IPS DF 19.7 (cell line): ENCODE measurements at regions not wholly inside any gene's neighbourhood (a gene's known extent, or its start where the extent isn't known, plus 50 kb on each side); places are given as distances from the start of the nearest gene placed in this dataset.
"Not testable (repeated sequence)": the region's sequence is repeated elsewhere in the genome, so short reads cannot be mapped to it uniquely, and the experiment has no call there.

Source experiments
- DNase-seq: peaks from one replicate; pipeline ENCODE4 v3.0.0-alpha.2; 2013; ENCODE audit warnings: low read depth, low spot score

DNA sequence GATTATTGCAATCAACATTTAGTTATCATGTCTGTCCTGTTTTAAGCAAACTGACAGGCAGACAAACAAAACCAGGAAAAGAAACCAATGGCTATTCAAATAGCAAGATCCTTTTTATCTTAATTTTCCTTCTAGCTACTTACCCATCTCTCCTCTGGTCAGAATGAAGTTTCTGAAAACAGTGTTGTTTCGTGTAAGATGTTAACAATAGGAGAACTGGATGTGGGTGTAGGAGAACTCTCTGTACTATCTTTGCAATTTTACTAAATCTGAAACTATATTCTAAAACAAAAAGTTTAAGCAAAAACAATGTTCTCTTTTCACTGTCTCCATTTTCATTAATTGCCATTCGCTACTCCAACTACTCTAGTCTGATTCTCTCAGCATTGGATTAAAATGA, 726.4 kb downstream of the ZNF385D start:
- DNase-seq, result no peak

DNA sequence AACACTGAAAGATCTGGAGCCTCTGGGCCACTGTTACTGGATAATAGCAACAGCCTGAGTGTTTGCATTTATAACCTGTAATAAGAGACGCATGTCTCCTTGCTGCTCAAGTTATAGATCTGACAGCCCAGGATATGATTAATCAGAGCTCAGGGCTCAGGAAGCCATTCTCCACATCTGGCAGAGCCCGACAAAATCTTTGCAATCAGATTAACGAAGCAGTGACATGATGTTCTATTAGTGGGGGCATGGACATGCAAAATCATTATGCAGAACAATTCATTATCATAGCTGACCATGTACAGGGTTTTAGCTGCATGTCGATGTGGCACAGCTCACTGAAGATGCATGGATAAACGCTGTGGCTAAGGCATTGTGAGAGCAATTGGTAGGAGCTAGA, 730.3 kb downstream of the ZNF385D start:
- no peak for DNase-seq

DNA sequence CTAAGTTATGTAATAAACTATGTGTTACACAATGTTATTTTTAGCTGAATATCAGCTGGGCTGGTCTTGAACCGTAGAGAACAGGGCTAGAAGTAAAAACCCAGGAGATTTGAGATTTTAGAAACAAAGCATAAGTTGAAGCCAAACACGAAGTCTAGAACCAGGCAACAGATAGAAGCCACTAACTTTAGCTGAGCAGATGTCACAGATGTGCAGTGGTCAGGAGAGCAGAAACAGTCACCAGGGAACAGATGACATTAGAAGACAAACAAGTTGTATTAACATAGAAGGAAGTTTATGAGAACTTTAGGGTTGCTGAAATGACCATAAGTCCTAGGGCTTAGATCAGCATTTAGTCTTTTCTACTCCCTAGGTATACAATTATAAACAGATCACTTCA, 731.0 kb downstream of the ZNF385D start:
- DNase-seq, result no peak

DNA sequence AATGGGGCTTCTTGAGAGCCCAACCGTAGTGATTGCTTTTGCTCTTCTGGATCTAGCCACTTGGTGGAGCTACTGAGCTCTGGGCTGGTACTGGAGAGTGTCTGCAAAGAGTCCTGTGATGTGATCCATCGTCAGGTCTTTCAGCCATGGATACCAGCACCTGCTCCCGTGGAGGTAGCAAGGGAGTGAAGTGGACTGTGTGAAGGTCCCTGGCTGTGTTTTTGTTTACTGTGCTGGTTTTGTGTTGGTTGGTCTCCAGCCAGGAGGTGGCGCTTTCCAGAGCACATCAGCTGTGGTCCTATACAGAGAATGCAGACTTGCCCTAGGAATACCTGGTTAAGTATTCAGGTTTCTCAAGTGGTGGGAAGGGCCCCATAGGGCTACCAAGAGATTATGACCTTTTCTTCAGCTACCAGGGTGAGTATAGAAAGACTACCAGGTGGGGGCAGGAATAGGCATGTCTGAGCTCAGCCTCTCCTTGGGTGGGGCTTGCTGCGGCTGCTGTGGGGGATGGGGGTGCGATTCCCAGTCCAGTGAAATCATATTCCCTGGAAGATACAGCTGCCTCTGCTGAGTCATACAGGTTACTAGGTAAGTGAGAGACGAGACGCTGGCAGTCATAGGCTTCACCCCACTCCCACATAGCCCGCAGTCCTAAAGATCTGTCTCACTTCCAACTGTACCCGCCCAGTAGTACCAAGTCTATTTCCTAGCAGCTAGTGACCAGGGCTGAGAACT, 733.7 kb downstream of the ZNF385D start:
- DNase-seq, result peak; percentile 40

DNA sequence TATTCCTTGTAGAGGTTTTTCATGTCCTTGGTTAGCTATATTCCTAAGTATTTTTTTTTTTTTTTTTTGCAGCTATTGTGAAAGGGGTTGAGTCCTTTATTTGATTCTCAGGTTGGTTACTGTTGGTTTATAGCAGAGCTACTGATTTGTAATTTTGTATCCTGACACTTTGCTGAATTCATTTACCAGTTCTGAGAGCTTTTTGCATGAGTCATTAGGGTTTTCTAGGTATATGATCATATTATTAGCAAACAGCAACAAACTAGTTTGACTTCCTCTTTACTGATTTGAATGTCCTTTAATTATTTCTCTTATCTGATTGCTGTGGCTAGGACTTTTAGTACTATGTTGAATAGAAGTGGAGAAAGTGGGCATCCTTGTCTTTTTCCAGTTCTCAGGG, 737.4 kb downstream of the ZNF385D start:
- no peak for DNase-seq

DNA sequence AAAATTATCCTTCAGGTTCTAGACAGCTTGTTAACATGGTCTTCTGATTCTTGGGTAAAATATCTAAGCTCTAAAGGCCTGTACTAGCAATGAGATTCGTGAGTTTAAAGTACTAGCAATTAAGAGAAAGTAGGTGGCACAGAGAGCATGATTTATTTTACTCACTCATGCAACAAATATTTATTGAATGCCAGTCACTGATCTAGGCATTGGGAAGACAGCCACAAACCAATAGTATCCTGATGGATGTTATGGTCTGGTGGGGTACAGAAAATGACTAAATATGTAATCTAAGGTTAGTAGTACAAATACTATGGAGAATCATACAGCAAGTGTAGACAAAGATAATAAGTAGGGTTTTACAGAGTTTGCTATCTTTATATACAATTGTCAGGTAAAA, 751.3 kb downstream of the ZNF385D start:
- DNase-seq, result no peak

DNA sequence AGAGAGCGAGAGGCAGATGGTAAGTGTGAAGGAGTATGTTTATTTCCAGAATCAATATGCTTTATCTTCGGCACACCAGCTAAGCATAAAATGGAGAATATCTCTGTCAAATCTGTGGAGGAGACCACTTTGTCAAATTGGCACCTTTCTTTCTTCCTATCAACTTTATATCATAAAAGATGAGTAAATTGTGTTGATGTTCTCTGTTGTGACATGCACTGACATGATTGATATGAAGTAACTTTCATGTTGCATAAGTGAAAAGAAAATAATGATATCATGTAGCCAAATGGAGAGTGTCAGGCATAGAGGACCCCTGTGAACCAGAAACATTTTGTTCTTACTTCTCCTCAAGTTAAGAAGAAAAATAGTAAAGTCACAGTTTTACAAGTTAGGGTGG, 753.8 kb downstream of the ZNF385D start:
- no peak for DNase-seq

DNA sequence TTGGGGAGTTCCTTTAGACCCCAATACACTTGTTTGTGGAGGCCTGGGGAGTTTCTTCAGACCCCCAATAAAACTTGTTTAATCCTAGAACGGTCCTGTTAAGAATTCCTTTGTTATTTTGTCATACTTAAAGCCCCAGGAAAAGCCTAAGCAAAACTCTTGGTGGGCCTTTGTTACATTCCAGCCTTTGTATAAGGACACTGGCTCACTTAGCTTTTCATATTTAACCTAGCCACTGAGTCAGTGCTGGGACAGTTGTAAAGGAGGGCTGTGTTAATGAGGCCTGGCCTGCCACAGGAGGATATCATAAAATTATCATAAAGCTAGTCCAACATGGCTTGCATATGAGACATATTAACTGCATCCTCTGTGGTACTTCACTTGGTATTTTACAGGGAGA, 760.1 kb downstream of the ZNF385D start:
- no peak for DNase-seq

DNA sequence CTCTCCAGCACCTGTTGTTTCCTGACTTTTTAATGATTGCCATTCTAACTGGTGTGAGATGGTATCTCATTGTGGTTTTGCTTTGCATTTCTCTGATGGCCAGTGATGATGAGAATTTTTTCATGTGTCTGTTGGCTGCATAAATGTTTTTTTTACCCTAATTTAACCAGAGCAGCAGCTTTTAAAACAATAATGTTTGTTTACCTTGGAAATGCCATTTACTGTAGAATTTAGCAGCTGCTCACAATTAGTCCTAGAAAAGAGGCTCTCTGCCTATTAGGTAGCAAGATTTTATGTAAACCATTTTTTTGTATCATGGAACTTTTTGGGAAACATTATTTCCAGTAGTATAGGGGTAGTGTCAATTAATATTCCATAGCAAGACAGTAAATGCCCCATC, 761.4 kb downstream of the ZNF385D start:
- not testable (repeated sequence) for DNase-seq

DNA sequence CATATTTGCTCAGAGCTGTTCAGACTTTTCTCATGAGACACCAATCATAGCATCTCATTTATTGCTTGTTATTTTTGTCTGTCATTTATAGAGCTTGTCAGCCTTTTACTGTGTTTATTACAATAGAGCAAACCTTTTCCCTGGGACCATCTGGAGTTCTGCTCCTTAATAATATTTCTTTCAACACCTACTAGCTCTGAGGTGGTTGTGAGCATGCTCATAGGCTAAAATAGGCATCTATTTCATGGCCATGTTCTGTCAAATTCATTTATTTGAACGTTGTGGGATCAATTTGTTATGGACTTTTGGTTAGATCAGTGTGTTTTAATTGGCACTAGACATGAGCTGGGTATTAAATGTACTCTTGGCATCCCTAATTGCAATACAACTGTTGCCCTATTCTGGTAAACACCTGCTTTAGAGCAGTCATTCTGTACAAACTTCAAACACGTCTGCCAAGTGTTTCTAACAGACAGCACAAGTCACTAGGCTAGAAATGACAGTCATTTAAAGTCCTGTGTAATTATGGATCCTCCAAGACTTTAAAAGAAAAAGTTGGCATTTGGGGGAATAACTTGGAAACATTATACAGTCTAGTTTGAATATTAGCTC, 766.3 kb downstream of the ZNF385D start:
- no peak for DNase-seq

DNA sequence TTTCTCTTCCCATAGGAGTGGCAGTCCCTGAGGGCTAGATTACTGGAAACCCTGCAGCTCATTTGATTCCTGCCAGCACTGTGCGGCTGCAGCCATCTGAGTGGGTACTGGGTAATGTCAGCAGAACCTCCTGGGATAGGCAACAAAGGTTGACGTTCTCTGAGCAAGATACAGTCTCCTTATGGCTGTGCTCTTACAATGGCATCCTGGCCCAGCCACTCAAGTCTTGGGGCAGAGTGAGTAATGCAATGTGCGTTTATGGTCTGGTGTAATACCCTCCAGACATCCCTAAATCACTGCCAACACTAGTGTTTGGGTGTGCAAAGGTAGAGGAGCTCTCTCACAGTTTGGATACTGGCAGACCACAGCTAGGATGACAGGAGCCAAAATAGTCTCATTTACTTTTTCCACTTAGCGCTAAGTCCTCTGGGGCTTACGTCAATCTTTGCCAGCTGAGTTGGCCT, 775.8 kb downstream of the ZNF385D start:
- DNase-seq, result no peak

DNA sequence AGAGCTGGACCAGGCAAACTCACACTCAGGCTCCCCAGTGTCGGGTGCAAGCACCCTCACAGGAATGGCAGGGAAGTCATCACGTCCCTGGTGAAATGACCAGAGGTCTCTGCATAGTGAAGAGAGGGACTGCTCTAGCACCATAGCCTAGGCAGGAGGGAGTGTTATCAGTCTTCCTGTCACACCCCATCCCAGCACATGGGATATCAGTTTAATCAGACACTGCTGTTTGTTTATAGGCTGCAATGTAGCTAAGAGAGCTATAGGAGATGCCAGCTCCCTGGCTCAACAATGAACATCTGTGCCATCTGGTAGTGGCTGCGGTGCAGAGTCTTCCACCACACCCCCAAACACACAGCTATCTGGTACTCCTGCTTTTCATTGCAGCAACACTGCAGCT, 776.6 kb downstream of the ZNF385D start:
- DNase-seq, result no peak

DNA sequence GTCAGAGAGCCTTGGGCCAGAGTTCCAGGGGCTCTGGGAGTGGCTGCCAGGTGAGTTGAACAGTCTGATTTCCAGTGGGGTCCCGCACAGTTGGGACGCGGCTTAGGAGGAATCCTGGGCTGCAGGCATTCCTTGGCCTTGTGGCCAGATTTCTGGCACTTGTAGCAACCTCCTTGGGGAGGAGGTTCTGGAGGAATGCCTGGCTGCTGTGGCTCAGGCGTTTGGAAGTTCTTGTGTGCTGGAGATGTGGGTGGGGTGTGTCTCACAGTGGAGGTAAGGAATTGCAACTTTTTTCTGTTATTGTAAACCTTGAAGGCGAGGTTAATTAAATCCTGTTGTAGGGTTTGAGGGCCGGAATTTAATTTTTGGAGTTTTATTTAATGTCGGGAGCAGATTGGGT, 780.2 kb downstream of the ZNF385D start:
- DNase-seq, result not testable (repeated sequence)

DNA sequence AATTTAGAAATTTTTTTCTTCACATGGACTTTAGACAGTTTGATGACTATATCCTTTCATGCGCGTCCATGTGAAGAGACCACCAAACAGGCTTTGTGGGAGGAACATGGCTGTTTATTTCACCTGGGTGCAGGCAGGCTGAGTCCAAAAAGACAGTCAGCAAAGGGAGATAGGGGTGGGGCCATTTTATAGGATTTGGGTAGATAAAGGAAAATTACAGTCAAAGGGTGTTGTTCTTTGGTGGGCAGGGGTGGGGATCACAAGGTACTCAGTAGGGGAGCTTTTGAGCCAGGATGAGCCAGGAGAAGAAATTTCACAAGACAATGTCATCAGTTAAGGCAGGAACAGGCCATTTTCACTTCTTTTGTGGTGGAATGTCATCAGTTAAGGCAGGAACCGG, 781.5 kb upstream of the SGO1 start:
- DNase-seq, result not testable (repeated sequence)

DNA sequence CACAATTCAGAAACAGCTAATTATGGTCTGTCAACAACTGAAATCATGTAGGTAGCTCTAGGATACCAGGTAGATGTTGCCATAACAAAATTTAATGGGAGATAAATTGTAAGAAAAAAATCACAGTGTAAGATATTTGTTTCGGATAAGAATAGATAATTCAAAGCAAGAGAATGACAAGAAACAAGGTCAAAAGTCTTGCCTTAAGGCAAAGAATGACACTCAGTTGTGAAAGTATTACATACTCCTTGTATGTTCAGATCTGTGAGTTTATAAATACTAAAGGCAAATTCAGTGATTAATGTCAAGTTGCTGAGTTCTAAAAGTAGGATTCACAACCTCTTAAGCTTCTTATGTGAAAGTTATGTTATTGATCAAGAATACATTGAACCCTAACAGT, 772.2 kb upstream of the SGO1 start:
- DNase-seq, result no peak

DNA sequence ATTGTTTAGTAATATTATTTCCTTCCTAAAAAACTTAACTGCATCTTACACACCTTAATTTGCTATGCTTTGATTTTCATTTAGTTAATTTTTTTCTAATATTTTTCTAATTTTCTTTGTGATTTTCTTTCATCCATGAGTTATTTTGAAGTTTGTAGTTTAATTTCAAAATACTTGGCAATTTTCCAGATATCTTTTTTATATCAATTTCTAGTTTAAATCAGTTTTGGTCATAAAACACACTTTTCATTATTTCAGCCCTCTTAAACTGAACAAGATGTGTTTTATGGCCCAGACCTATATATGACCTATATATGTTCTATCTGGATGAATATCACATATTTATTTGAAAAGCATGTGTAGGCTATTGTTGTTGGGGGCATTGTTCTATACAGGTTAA, 759.9 kb upstream of the SGO1 start:
- DNase-seq, result no peak

DNA sequence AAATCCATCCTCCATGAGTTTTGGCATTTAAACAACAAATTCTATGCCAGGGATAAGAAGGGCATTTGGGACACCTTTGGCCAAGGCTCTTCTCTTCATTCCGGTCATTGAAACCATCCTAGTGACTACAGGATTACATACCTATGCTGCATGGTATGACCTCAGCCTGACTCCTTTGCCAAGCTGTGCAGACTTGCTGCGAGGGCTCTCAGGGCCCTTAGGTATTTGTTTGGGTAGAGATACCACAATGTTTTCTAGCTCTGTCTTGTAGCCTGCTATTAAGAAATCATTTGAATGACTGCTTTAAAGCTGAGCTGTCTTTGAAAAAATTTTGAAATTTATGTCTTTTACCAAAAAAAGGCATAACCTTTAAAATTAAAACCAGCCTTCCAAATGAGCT, 749.8 kb upstream of the SGO1 start:
- DNase-seq, result no peak

DNA sequence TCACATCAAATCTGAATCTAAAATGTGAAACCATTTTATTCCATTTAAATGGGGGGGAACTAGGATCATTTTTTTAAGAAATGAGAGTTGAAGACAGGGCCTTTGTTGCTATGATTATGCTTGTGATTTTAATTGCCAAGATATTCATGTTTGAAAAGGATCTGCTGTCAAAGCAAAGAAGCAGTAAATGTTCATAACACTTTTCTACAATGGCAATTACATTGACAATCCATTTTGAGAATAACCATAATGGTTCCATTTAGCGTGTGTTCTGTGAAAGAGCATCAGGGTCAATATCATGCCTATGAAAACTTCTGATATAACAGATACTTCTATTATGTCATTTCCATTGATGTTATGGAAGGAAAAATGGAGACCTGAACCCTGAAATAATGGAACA, 745.8 kb upstream of the SGO1 start:
- DNase-seq, result no peak

DNA sequence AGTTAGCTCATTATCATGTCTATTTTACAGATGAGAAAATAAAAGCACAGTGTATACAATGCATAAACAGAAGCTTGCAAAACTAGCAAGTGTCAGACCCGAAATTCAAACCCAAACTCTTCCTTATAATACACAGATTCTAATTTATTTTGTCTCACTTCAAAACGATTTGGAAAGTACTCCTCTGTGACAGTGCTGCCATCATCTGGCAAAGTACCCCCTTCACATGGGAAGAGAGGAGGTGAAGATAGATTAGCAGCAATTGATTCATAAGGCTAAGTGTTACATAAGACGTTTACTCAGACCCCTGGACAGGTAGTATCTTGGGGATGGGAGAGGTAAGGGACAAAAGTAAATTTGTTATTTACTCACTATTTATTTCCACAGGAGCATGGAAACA, 744.0 kb upstream of the SGO1 start:
- peak; percentile 12 for DNase-seq

DNA sequence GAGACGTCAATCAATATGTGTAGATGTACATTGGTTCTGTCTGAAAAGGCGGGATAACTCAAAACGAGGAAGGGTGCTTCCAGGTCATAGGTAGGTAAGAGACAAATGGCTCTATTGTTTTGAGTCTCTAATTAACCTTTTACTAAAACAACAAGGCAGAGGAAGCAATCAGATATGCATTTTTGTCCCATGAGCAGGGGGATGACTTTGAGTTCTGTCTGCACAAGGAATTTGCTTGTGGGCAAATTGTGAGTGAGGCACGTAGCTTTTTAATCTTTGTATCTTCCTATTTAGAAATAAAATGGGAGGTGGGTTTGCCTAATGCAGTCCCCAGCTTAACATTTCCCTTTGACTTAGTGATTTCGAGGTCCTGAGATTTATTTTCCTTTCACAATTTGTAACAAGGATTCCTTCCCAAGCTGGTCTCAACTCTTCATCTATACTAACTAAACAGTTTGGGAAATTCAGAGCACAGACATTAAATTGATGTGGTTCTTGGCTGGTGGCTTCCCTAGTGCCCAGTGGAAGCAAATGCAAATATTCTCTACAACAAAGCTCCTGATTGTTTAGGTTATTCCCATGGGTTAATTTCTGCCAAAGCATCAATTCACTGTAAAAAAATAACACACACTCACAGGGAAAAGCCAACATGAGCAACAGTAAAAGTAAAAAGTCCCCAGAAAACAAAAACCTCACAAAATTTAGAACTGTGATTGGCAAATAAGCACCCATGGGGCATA, 738.8 kb upstream of the SGO1 start:
- no peak for DNase-seq

DNA sequence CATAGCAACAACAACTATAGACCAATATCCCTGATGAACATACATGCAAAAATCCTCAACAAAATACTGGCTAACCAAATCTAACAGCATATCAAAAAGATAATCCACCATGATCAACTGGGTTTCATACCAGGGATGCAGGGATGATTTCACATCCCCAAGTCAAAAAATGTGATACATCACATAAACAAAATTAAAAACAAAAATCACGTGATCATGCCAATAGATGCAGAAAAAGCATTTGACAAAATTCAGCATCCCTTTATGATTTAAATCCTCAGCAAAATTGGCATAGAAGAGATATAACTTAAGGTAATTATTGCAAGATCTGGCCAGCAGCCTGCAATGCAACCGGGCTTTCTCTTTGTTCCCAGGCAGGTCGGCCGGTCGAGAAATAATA, 735.1 kb upstream of the SGO1 start:
- not testable (repeated sequence) for DNase-seq

DNA sequence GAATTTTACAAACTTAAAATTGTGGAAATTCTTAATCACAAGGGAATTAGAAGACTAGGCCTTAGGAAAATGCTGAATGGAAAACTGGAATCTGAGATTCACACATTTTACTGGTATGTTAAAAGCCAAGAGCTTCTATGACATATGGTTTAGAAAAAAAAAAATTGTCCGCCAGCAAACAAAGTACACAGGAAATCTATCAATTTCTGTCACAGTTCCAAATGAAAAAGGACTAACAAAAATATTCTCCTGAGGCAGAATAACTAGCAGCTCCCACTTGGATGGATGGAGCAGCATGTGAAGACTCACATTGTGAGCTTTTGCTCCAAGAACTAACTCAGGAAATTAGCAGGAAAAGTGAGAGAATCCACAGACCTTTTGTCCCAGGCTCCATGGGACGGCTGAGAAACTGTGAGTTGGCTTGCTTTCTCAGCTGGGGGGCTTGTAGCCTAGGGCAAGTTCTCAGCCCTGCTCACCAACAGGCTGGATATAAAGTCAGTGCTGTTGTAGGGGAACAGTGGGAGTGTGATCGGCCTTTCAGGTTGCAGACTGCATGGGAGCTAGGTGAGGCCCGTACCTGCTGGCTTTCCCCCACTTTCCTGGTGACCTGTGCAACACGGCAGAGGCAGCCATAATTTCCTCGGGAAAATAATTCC, 731.1 kb upstream of the SGO1 start:
- no peak for DNase-seq
